H9 (cell line): ENCODE measurements at regions not wholly inside any gene's neighbourhood (a gene's known extent, or its start where the extent isn't known, plus 50 kb on each side); places are given as distances from the start of the nearest gene placed in this dataset.

Source experiments
- DNase-seq: peaks from one replicate; pipeline ENCODE4 v3.0.0-alpha.2; 2017
- H2AFZ ChIP-seq: one replicate; pipeline ENCODE4 v1.6.1; 2013; ENCODE audit warnings: mild to moderate bottlenecking, low read length, control low read depth, moderate library complexity
- H2AK5ac ChIP-seq: 2 replicates; pipeline ENCODE4 v1.6.1; 2013; ENCODE audit warnings: low read length, control low read depth, mixed read lengths; ENCODE audit not compliant: insufficient read length
- H2BK120ac ChIP-seq: one replicate; pipeline ENCODE4 v1.6.1; 2013; ENCODE audit warnings: low read depth, mild to moderate bottlenecking, low read length, control low read depth, inconsistent platforms; ENCODE audit not compliant: poor library complexity, severe bottlenecking
- H2BK12ac ChIP-seq: 2 replicates; pipeline ENCODE4 v1.6.1; 2013; ENCODE audit warnings: low read length, control low read depth, mixed read lengths, low read depth; ENCODE audit not compliant: insufficient read length
- H2BK15ac ChIP-seq: 2 replicates; pipeline ENCODE4 v1.6.1; 2013; ENCODE audit warnings: low read depth, low read length, control low read depth
- H2BK20ac ChIP-seq: one replicate; pipeline ENCODE4 v1.6.1; 2013; ENCODE audit warnings: low read depth, mild to moderate bottlenecking, low read length, control low read depth, inconsistent platforms; ENCODE audit not compliant: poor library complexity, severe bottlenecking
- H2BK5ac ChIP-seq: 2 replicates; pipeline ENCODE4 v1.6.1; 2013; ENCODE audit warnings: low read length, control low read depth, mixed read lengths; ENCODE audit not compliant: insufficient read length
- H3K14ac ChIP-seq: 2 replicates; pipeline ENCODE4 v1.6.1; 2013; ENCODE audit warnings: low read length, control low read depth; ENCODE audit not compliant: insufficient read depth
- H3K18ac ChIP-seq: 2 replicates; pipeline ENCODE4 v1.6.1; 2013; ENCODE audit warnings: low read depth, mild to moderate bottlenecking, mixed read lengths, low read length, control low read depth; ENCODE audit not compliant: insufficient read length
- H3K23ac ChIP-seq: 2 replicates; pipeline ENCODE4 v1.6.1; 2013; ENCODE audit warnings: low read length, control low read depth, mixed read lengths, low read depth; ENCODE audit not compliant: insufficient read length
- H3K23me2 ChIP-seq: 2 replicates; pipeline ENCODE4 v1.6.1; 2013; ENCODE audit warnings: low read depth, mild to moderate bottlenecking, mixed read lengths, low read length, control low read depth; ENCODE audit not compliant: insufficient read length, poor library complexity, severe bottlenecking
- H3K27ac ChIP-seq: 2 replicates; pipeline ENCODE4 v1.5.1; 2013; ENCODE audit warnings: low read length, control low read depth, mixed read lengths, low read depth; ENCODE audit not compliant: insufficient read length
- H3K27me3 ChIP-seq: 2 replicates; pipeline ENCODE4 v1.6.1; 2013; ENCODE audit warnings: low read length, control low read depth, inconsistent platforms; ENCODE audit not compliant: insufficient read depth
- H3K4ac ChIP-seq: 2 replicates; pipeline ENCODE4 v1.6.1; 2013; ENCODE audit warnings: low read depth, mild to moderate bottlenecking, control low read depth, inconsistent platforms, low read length, moderate library complexity
- H3K4me1 ChIP-seq: 2 replicates; pipeline ENCODE4 v1.6.1; 2013; ENCODE audit warnings: low read length, control low read depth, inconsistent platforms; ENCODE audit not compliant: insufficient read depth
- H3K4me2 ChIP-seq: 2 replicates; pipeline ENCODE4 v1.6.1; 2013; ENCODE audit warnings: low read length, control low read depth, mixed read lengths; ENCODE audit not compliant: insufficient read length, insufficient read depth
- H3K56ac ChIP-seq: 2 replicates; pipeline ENCODE4 v1.6.1; 2013; ENCODE audit warnings: low read depth, mild to moderate bottlenecking, mixed read lengths, low read length, control low read depth; ENCODE audit not compliant: insufficient read length
- H3K79me1 ChIP-seq: 2 replicates; pipeline ENCODE4 v1.6.1; 2013; ENCODE audit warnings: low read depth, mild to moderate bottlenecking, moderate library complexity, low read length, control low read depth, inconsistent platforms; ENCODE audit not compliant: insufficient read depth, poor library complexity, severe bottlenecking
- H3K79me2 ChIP-seq: 2 replicates; pipeline ENCODE4 v1.6.1; 2013; ENCODE audit warnings: low read length, control low read depth, inconsistent platforms; ENCODE audit not compliant: insufficient read depth
- H3K9ac ChIP-seq: 2 replicates; pipeline ENCODE4 v1.6.1; 2013; ENCODE audit warnings: low read length, control low read depth, mixed read lengths; ENCODE audit not compliant: insufficient read length; ENCODE audit errors: extremely low read depth
- H3K9me3 ChIP-seq: one replicate; pipeline ENCODE4 v1.6.1; 2013; ENCODE audit warnings: low read depth, low read length, inconsistent platforms; ENCODE audit not compliant: control insufficient read depth
- H3T11ph ChIP-seq: one replicate; pipeline ENCODE4 v1.6.1; 2013; ENCODE audit warnings: mild to moderate bottlenecking, low read length, control low read depth, inconsistent platforms
- H4K20me1 ChIP-seq: one replicate; pipeline ENCODE4 v1.6.1; 2013; ENCODE audit not compliant: control insufficient read depth, insufficient read length, insufficient read depth
- H4K5ac ChIP-seq: 2 replicates; pipeline ENCODE4 v1.6.1; 2013; ENCODE audit warnings: low read depth, mild to moderate bottlenecking, mixed read lengths, low read length, control low read depth; ENCODE audit not compliant: insufficient read length
- H4K8ac ChIP-seq: replicated peaks from 2 replicates; pipeline ENCODE4 v1.6.1; 2013; ENCODE audit warnings: low read length, control low read depth, mixed read lengths, low read depth; ENCODE audit not compliant: insufficient read length
- H4K91ac ChIP-seq: 2 replicates; pipeline ENCODE4 v1.6.1; 2013; ENCODE audit warnings: low read depth, mild to moderate bottlenecking, moderate library complexity, mixed read lengths, low read length, control low read depth; ENCODE audit not compliant: insufficient read length
- H3K27ac Mint-ChIP-seq, 3 experiments: 2 replicates in 2 of 3; 3 replicates in 1 of 3; pipeline ENCODE4 v1.8.0; 2020 to 2021; ENCODE audit warnings: mixed read lengths in 3 of 3, mild to moderate bottlenecking in 1 of 3, moderate library complexity in 1 of 3
- H3K27me3 Mint-ChIP-seq: 2 replicates; pipeline ENCODE4 v1.8.0; 2021; ENCODE audit warnings: low read depth, mild to moderate bottlenecking, moderate library complexity, mixed read lengths
- H3K36me3 Mint-ChIP-seq, 3 experiments: 2 replicates in 2 of 3; 3 replicates in 1 of 3; pipeline ENCODE4 v1.8.0; 2020 to 2021; ENCODE audit warnings: low read depth in 3 of 3, mixed read lengths in 3 of 3; ENCODE audit not compliant: insufficient read depth in 1 of 3
- H3K4me1 Mint-ChIP-seq, 2 experiments: 2 replicates each; pipeline ENCODE4 v1.8.0; 2020; ENCODE audit warnings: mixed read lengths in 2 of 2
- H3K4me3 Mint-ChIP-seq, 2 experiments: 2 replicates in 1 of 2; 3 replicates in 1 of 2; pipeline ENCODE4 v1.8.0; 2020 to 2021; ENCODE audit warnings: mild to moderate bottlenecking in 2 of 2, mixed read lengths in 2 of 2, moderate library complexity in 1 of 2
- H3K9me3 Mint-ChIP-seq, 2 experiments: 2 replicates in 1 of 2; 3 replicates in 1 of 2; pipeline ENCODE4 v1.8.0; 2020; ENCODE audit warnings: mild to moderate bottlenecking in 2 of 2, mixed read lengths in 2 of 2, moderate library complexity in 1 of 2
- CTCF ChIP-seq: fragments of 200-600 bp; sonication (generic); conservative IDR thresholded peaks from 3 replicates; pipeline ENCODE4 v1.8.0; 2021; ENCODE audit warnings: antibody characterized with exemption, mild to moderate bottlenecking
- whole genome bisulfite sequencing: extraction: QIAGEN DNeasy Blood & Tissue Kit; methylation state at CpG from one replicate; pipeline ENCODE4 v1.1.7; 2013; ENCODE audit warnings: missing lambda C conversion rate, low lambda C conversion rate, mixed read lengths; ENCODE audit not compliant: insufficient read length; ENCODE audit errors: extremely low coverage; 5-methylcytosine and 5-hydroxymethylcytosine counted together

GRCh38 chr18:40096675-40097074 lies 1858.4 kb upstream of the PIK3C3 start:
- Mint-ChIP-seq H3K36me3 (no peaks in the 10 kb centered on the region), H3K27ac (no peak overlapping the region), H3K4me1 (peaks cover 9 to 20% of the 10 kb centered on the region in 2 experiments), H3K27me3 (no peaks in the 10 kb centered on the region), H3K9me3 (no peaks in the 10 kb centered on the region), H3K4me3 (no peak overlapping the region)
- Histone ChIP-seq H2AK5ac (no peak overlapping the region), H2BK20ac (no peak overlapping the region), H3T11ph (no peak overlapping the region), H2AFZ (no peak overlapping the region), H3K27ac (no peak overlapping the region), H3K79me2 (no peaks in the 10 kb centered on the region), H2BK12ac (no peak overlapping the region), H4K5ac (no peak overlapping the region), H3K4me1 (peaks cover 5% of the 10 kb centered on the region; the same call in 1 of the 2 replicates), H3K79me1 (no peaks in the 10 kb centered on the region), H3K18ac (no peak overlapping the region), H2BK5ac (no peak overlapping the region), H4K91ac (no peak overlapping the region), H3K23ac (no peak overlapping the region), H2BK15ac (no peak overlapping the region), H3K23me2 (no peaks in the 10 kb centered on the region), H4K8ac (no peak overlapping the region), H2BK120ac (no peak overlapping the region), H3K4me2 (no peak overlapping the region), H3K9me3 (no peaks in the 10 kb centered on the region), H3K4ac (no peak overlapping the region), H3K9ac (no peak overlapping the region), H4K20me1 (no peaks in the 10 kb centered on the region), H3K27me3 (no peaks in the 10 kb centered on the region), H3K14ac (no peak overlapping the region), H3K56ac (no peak overlapping the region)
- no peak for TF ChIP-seq CTCF
- WGBS: no CpG with 5 or more reads among the region's 3 CpGs
- no peak for DNase-seq
